ENCODE measurements at regions not wholly inside any gene's neighbourhood (a gene's known extent, or its start where the extent isn't known, plus 50 kb on each side); places are given as distances from the start of the nearest gene placed in this dataset.

DNA sequence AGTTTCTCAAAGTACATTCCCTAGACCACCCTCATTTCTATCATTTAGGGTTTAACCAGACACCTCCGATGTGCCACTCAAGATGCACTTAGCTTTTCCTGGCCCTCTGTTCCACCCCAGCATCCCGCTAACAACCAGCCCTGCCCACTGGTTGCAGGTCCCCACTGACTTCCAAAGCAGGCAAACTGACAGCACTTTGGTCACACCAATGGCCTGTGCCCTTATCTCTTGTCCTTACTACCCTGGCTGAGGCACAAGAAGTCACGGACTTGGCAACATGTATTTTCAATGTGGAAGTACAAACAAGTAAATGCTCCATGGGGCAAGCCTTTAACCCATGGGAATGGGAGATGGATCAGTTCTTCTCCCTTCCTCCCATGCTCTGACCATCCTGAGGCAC, 357.1 kb downstream of the OMA1 start:
- no peak for TF ChIP-seq EZH2 (IDR thresholded peaks at IDR 0.05; ENCODE audit: insufficient read depth, poor library complexity, severe bottlenecking)
- TF ChIP-seq EZH2phosphoT487 (IDR thresholded peaks at IDR 0.05; ENCODE audit: insufficient read depth, low read depth): no peak
